IMR-90 (cell line): ENCODE measurements at regions not wholly inside any gene's neighbourhood (a gene's known extent, or its start where the extent isn't known, plus 50 kb on each side); places are given as distances from the start of the nearest gene placed in this dataset.

Source experiments
- CEBPB ChIP-seq: IDR thresholded peaks from 2 replicates; pipeline ENCODE4 v1.6.1; 2012; ENCODE audit warnings: low read depth, low read length, improper control_type of control experiment
- CTCF ChIP-seq: conservative IDR thresholded peaks from 2 replicates; pipeline ENCODE4 v1.5.1; 2012; ENCODE audit warnings: mild to moderate bottlenecking, low read depth, low read length, improper control_type of control experiment
- POLR2A ChIP-seq: IDR thresholded peaks from 2 replicates; pipeline ENCODE4 v1.6.1; 2012; ENCODE audit warnings: mild to moderate bottlenecking, low read depth, low read length
- SMC3 ChIP-seq: fragments of 150-350 bp; IDR thresholded peaks from 2 replicates; pipeline ENCODE4 v1.6.1; 2016; ENCODE audit warnings: low read depth, mild to moderate bottlenecking, antibody characterized with exemption, low read length, moderate library complexity

DNA sequence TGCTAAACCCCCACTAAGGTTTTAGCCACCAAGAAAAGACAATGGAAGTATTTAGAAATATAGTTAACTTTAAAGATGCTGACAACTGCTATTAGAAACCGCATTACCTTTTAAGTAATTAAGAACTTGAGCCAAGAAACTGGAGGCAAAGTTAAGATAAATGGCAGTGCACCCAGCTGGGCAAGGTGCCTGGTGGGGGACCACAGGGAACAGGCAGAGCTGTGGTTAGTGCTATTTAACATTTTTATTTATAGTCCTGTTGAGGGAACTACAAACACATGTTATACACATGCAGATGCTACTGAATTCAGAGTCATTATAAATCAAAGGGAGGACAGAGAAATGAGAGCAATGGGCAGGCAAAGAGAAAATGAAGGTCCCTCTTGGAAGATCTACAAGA, 447.9 kb downstream of the TFAP2B start:
- TF ChIP-seq POLR2A (no peak), CTCF (no peak), CEBPB (no peak), SMC3 (no peak)
